ENCODE measurements at regions not wholly inside any gene's neighbourhood (a gene's known extent, or its start where the extent isn't known, plus 50 kb on each side); places are given as distances from the start of the nearest gene placed in this dataset.

GRCh38 chr15:96589864-96590263, 259.4 kb downstream of the NR2F2 start:
- no peak for FAIRE-seq
- POLR2A ChIA-PET = no interaction called here
- no peak overlapping the region for H3K9ac ChIP-seq (replicated peaks; ENCODE audit: extremely low read depth, insufficient read depth, low read length)
- intact Hi-C loops (cut with micrococcal nuclease) = loop anchor here (5.0 to 10.0 kb wide), 3 partner anchors 302 to 1415 kb away; no protein-coding TSS in a partner anchor
- H3K4me2 ChIP-seq (ENCODE audit: insufficient read depth, low read length) = no peak overlapping the region
- no peak overlapping the region for H3K27ac ChIP-seq (ENCODE audit: insufficient read depth, low read depth, low read length)
- dilution Hi-C loops (cut with MboI; ENCODE audit: extremely low pct_ligation_motif_present, low sequenced_read_pairs) = no loop called here
- H3K79me2 ChIP-seq (ENCODE audit: control insufficient read depth, insufficient read depth, low read length) = no peaks in the 10 kb centered on the region
- H3K36me3 ChIP-seq (ENCODE audit: control insufficient read depth in 2 of 2, extremely low read depth in 1 of 2, insufficient read depth in 2 of 2, low read length in 2 of 2) = no peaks in the 10 kb centered on the region
- H3K9me3 ChIP-seq (replicated peaks; ENCODE audit: control insufficient read depth, insufficient read depth, low read length) = no peaks in the 10 kb centered on the region
- CTCF ChIA-PET = no interaction called here
- no TSS peak for BruUV-seq (replicated peaks)
- no peak for DNase-seq (ENCODE audit: low read depth, low spot score)
- no peaks in the 10 kb centered on the region for H3K4me1 ChIP-seq (ENCODE audit: control insufficient read depth, extremely low read depth, insufficient read depth, low read length)
- H3K4me3 ChIP-seq (replicated peaks in 1 of 3; ENCODE audit: insufficient read depth in 1 of 3, low read depth in 1 of 3, low read length in 3 of 3) = no peak overlapping the region
- TF ChIP-seq MAX (IDR thresholded peaks at IDR 0.05; ENCODE audit: insufficient read depth, insufficient read length) (no peak), CTCF (IDR thresholded peaks at IDR 0.05; ENCODE audit: extremely low read depth in 1 of 2, insufficient read depth in 1 of 2, low read depth in 1 of 2, low read length in 2 of 2) (no peak), MYC (IDR thresholded peaks at IDR 0.05; ENCODE audit: low read depth, low read length) (no peak), JUN (IDR thresholded peaks at IDR 0.05; ENCODE audit: borderline replicate concordance, insufficient read depth, insufficient read length, low read depth) (no peak), GATA2 (IDR thresholded peaks at IDR 0.05; ENCODE audit: insufficient read depth, insufficient read length, low read depth, low read length) (no peak), EZH2 (IDR thresholded peaks at IDR 0.05; ENCODE audit: borderline replicate concordance, low read depth, low read length, severe bottlenecking) (no peak), POLR2AphosphoS5 (IDR thresholded peaks at IDR 0.05; ENCODE audit: insufficient read depth, low read depth, low read length) (no peak), FOS (IDR thresholded peaks at IDR 0.05; ENCODE audit: borderline replicate concordance, insufficient read depth, low read length) (no peak)
- peaks cover 0 to 5% of the 10 kb centered on the region in 2 experiments for H3K27me3 ChIP-seq (ENCODE audit: control insufficient read depth in 2 of 2, insufficient read depth in 2 of 2, low read length in 2 of 2)
- no peaks in the 10 kb centered on the region for H4K20me1 ChIP-seq (replicated peaks; ENCODE audit: control insufficient read depth, extremely low read depth, insufficient read depth, low read length)
- no peaks in the 10 kb centered on the region for H3K9me1 ChIP-seq (replicated peaks; ENCODE audit: control insufficient read depth, extremely low read depth, insufficient read depth, low read length)
- H2AFZ ChIP-seq (ENCODE audit: low read depth, low read length) = no peak overlapping the region

Measured in endothelial cell of umbilical vein (primary cell).